SK-N-SH (cell line): ENCODE measurements at regions not wholly inside any gene's neighbourhood (a gene's known extent, or its start where the extent isn't known, plus 50 kb on each side); places are given as distances from the start of the nearest gene placed in this dataset.

Experiments
- CTCF ChIA-PET: fragments of 300-600, 350-600 bp; formaldehyde crosslinking; extraction: SDS; loops from one replicate; lab custom pipeline; 2021; lab: Yijun Ruan, JAX
- POLR2A ChIA-PET: fragments of 350-600 bp; sonication (Branson Sonifier 250); formaldehyde crosslinking; extraction: SDS; loops from one replicate; lab custom pipeline; 2020; ENCODE audit warnings: antibody characterized with exemption, inconsistent platforms; lab: Yijun Ruan, JAX
- DNase-seq: peaks from one replicate; pipeline ENCODE4 v3.0.0; 2012
- H2AFZ ChIP-seq: fragments of 200-600 bp; sonication (generic); 2 replicates; pipeline ENCODE4 v1.8.1; 2016; ENCODE audit warnings: antibody characterized with exemption, mild to moderate bottlenecking, low read depth
- H3F3A ChIP-seq: fragments of 200-600 bp; sonication (generic); replicated peaks from 2 replicates; pipeline ENCODE3; 2016; ENCODE audit warnings: antibody characterized with exemption, mild to moderate bottlenecking; ENCODE audit not compliant: insufficient read depth
- H3K27ac ChIP-seq, 2 experiments: fragments of 200-500 bp in 1 of 2; fragments of 200-600 bp in 1 of 2; sonication (Bioruptor generic) in 1 of 2; sonication (generic), shearing (Covaris generic) in 1 of 2; 2 replicates each; pipeline versions ENCODE4 v1.5.1 to v1.6.1; 2014 to 2016; ENCODE audit warnings: low read depth in 2 of 2, inconsistent platforms in 1 of 2, low read length in 1 of 2, mild to moderate bottlenecking in 1 of 2, mixed read lengths in 1 of 2
- H3K27me3 ChIP-seq: fragments of 200-600 bp; sonication (generic), shearing (Covaris generic); 2 replicates; pipeline ENCODE4 v1.6.1; 2016; ENCODE audit warnings: mixed run types; ENCODE audit not compliant: insufficient read depth
- H3K36me3 ChIP-seq, 2 experiments: fragments of 200-500 bp in 1 of 2; fragments of 200-600 bp in 1 of 2; sonication (Bioruptor generic) in 1 of 2; sonication (generic) in 1 of 2; replicated peaks in 1 of 2; 2 replicates each; pipeline versions ENCODE3 to v1.5.1; 2014 to 2016; ENCODE audit warnings: low read length in 1 of 2, mild to moderate bottlenecking in 1 of 2; ENCODE audit not compliant: insufficient read depth in 2 of 2, control insufficient read depth in 1 of 2
- H3K4me1 ChIP-seq, 2 experiments: fragments of 200-500 bp in 1 of 2; fragments of 200-600 bp in 1 of 2; sonication (Bioruptor generic) in 1 of 2; sonication (generic), shearing (Covaris generic) in 1 of 2; 2 replicates each; pipeline versions ENCODE4 v1.5.1 to v1.6.1; 2014 to 2016; ENCODE audit warnings: low read depth in 1 of 2, low read length in 1 of 2, mixed run types in 1 of 2; ENCODE audit not compliant: insufficient read depth in 2 of 2, control insufficient read depth in 1 of 2
- H3K4me2 ChIP-seq: fragments of 200-600 bp; sonication (generic), shearing (Covaris generic); 2 replicates; pipeline ENCODE4 v1.6.1; 2017; ENCODE audit warnings: mixed run types
- H3K4me3 ChIP-seq, 2 experiments: fragments of 200-500 bp in 1 of 2; fragments of 200-600 bp in 1 of 2; sonication (Bioruptor generic) in 1 of 2; sonication (generic), shearing (Covaris generic) in 1 of 2; 2 replicates each; pipeline versions ENCODE4 v1.5.1 to v1.8.1; 2014 to 2016; ENCODE audit warnings: low read depth in 2 of 2, inconsistent platforms in 1 of 2, low read length in 1 of 2, mild to moderate bottlenecking in 1 of 2, mixed read lengths in 1 of 2, moderate library complexity in 1 of 2
- H3K79me2 ChIP-seq: fragments of 200-600 bp; sonication (generic); 2 replicates; pipeline ENCODE4 v1.8.1; 2017; ENCODE audit warnings: mild to moderate bottlenecking; ENCODE audit not compliant: insufficient read depth
- H3K9ac ChIP-seq: fragments of 200-600 bp; sonication (generic); 2 replicates; pipeline ENCODE4 v1.6.1; 2017; ENCODE audit warnings: mixed run types
- H3K9me2 ChIP-seq: fragments of 200-600 bp; sonication (generic); 2 replicates; pipeline ENCODE4 v1.6.1; 2017; ENCODE audit warnings: mixed run types
- H3K9me3 ChIP-seq: fragments of 200-600 bp; sonication (generic); 2 replicates; pipeline ENCODE4 v1.6.1; 2017; ENCODE audit warnings: mixed run types, mild to moderate bottlenecking, moderate library complexity
- H4K20me1 ChIP-seq: fragments of 200-600 bp; sonication (generic); 2 replicates; pipeline ENCODE4 v1.6.1; 2017; ENCODE audit warnings: mild to moderate bottlenecking, mixed run types; ENCODE audit not compliant: insufficient read depth
- ELF1 ChIP-seq: IDR thresholded peaks from 2 replicates; pipeline ENCODE4 v1.4.0; 2012
- EP300 ChIP-seq, 2 experiments: IDR thresholded peaks; 2 replicates each; pipeline versions ENCODE4 v1.4.0 to v1.6.1; 2012; ENCODE audit warnings: borderline replicate concordance in 1 of 2, low read depth in 1 of 2, low read length in 1 of 2
- EZH2phosphoT487 ChIP-seq: fragments of 200-600 bp; sonication (generic); IDR thresholded peaks from 2 replicates; pipeline ENCODE4 v1.6.1; 2017; ENCODE audit warnings: low read depth, mixed run types, mild to moderate bottlenecking, antibody characterized with exemption, moderate library complexity, borderline replicate concordance
- GATA2 ChIP-seq: sonication (generic); formaldehyde crosslinking; IDR thresholded peaks from 2 replicates; pipeline ENCODE4 v1.5.0; 2020; ENCODE audit warnings: mild to moderate bottlenecking, missing genetic modification reagents
- MXI1 ChIP-seq: IDR thresholded peaks from 2 replicates; pipeline ENCODE4 v1.6.1; 2012; ENCODE audit warnings: mild to moderate bottlenecking, low read depth, low read length, improper control_type of control experiment
- POLR2AphosphoS5 ChIP-seq: IDR thresholded peaks from 2 replicates; pipeline ENCODE4 v1.6.1; 2012; ENCODE audit warnings: low read depth, low read length
- RCOR1 ChIP-seq: fragments of 150-350 bp; IDR thresholded peaks from 2 replicates; pipeline ENCODE4 v1.6.1; 2017; ENCODE audit warnings: antibody characterized with exemption, low read length
- SIN3A ChIP-seq: IDR thresholded peaks from 2 replicates; pipeline ENCODE4 v1.6.1; 2012; ENCODE audit warnings: low read depth, mild to moderate bottlenecking, low read length, moderate library complexity, borderline replicate concordance
- USF1 ChIP-seq: IDR thresholded peaks from 2 replicates; pipeline ENCODE4 v1.4.0; 2012; ENCODE audit warnings: low read depth, borderline replicate concordance
- YY1 ChIP-seq: IDR thresholded peaks from 2 replicates; pipeline ENCODE4 v1.4.0; 2012; ENCODE audit warnings: low read depth, mild to moderate bottlenecking
- WGBS: methylation state at CpG from one replicate; pipeline ENCODE4 v1.1.6; 2017; ENCODE audit warnings: low lambda C conversion rate; 5-methylcytosine and 5-hydroxymethylcytosine counted together
- TF ChIP-seq, protein P1 (sequence below): IDR thresholded peaks from 2 replicates; pipeline ENCODE4 v1.6.1; 2012; ENCODE audit warnings: mild to moderate bottlenecking, low read depth, low read length, moderate library complexity
- TF ChIP-seq, protein P2 (sequence below): fragments of 200-600 bp; sonication (generic); IDR thresholded peaks from 2 replicates; pipeline ENCODE4 v1.6.1; 2017; ENCODE audit warnings: antibody characterized with exemption, mild to moderate bottlenecking, moderate library complexity
- TF ChIP-seq, protein P3 (sequence below): fragments of 150-350 bp; IDR thresholded peaks from 2 replicates; pipeline ENCODE4 v1.6.1; 2017; ENCODE audit warnings: antibody characterized with exemption, low read length, low read depth, borderline replicate concordance

- no peak for DNase-seq
- CTCF ChIA-PET = no interaction called here
- Histone ChIP-seq H3K9ac (no peak overlapping the region), H3K27ac (no peak overlapping the region), H3K79me2 (no peaks in the 10 kb centered on the region), H4K20me1 (no peaks in the 10 kb centered on the region), H2AFZ (no peak overlapping the region), H3K4me1 (no peaks in the 10 kb centered on the region), H3F3A (no peaks in the 10 kb centered on the region), H3K27me3 (no peaks in the 10 kb centered on the region)
- TF ChIP-seq SIN3A (no peak), YY1 (no peak), RCOR1 (no peak), EP300 (IDR thresholded peaks at IDR 0.05; ENCODE audit: borderline replicate concordance in 1 of 2, low read depth in 1 of 2, low read length in 1 of 2) (no peak)
- TF ChIP-seq, all 33 proteins: peak for 0
- H3K4me2 ChIP-seq = no peak overlapping the region
- no peaks in the 10 kb centered on the region for H3K36me3 ChIP-seq
- no peaks in the 10 kb centered on the region for H3K9me3 ChIP-seq
- WGBS = 59% methylated on average over 1 of the region's 1 CpG
- H3K9me2 ChIP-seq = no peaks in the 10 kb centered on the region
- POLR2A ChIA-PET = no interaction called here
- H3K4me3 ChIP-seq = no peak overlapping the region
These were observed 63.8 kb upstream of the P2RY1 start for GRCh38 chr3:152771120-152771519.

DNA sequence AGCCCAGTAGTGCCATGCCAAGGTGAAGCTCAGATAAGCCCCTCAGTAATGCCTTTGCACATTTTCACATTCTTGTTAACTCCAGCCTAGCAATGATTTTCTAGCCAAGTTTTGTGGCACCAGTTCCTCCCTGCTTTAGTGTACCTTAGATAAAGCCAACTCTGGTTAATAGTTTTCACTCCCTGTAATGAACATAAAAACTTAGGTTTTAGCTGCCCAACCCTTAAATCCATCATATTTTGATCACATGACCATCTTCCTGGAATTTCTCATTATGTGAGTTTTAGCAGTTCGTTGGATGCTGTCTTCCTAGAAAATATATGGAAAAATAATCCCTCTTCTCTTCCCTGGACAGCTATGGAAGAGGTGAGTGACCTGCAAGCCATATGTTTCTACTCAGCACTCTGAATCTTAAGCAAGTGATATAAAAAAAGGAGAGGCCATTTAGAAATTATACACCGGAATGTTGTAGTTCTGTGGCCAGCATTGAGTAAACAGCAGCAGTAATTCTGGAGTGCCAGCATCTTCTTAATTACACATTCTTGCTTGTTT, 62.2 kb upstream of the P2RY1 start:
- Histone ChIP-seq H3F3A (no peaks in the 10 kb centered on the region), H3K9me3 (no peaks in the 10 kb centered on the region), H3K27me3 (no peaks in the 10 kb centered on the region), H3K9ac (no peak overlapping the region), H3K27ac (no peak overlapping the region), H4K20me1 (no peaks in the 10 kb centered on the region), H3K4me1 (no peaks in the 10 kb centered on the region), H3K36me3 (no peaks in the 10 kb centered on the region), H3K4me2 (no peak overlapping the region), H2AFZ (no peak overlapping the region), H3K9me2 (no peaks in the 10 kb centered on the region), H3K79me2 (no peaks in the 10 kb centered on the region), H3K4me3 (no peak overlapping the region)
- DNase-seq = no peak
- TF ChIP-seq EZH2phosphoT487 = no peak
- TF ChIP-seq GATA2 (CRISPR knock-in tag) = no peak
- TF ChIP-seq USF1 = no peak
- no peak for TF ChIP-seq POLR2AphosphoS5
- TF ChIP-seq, protein P1, sequence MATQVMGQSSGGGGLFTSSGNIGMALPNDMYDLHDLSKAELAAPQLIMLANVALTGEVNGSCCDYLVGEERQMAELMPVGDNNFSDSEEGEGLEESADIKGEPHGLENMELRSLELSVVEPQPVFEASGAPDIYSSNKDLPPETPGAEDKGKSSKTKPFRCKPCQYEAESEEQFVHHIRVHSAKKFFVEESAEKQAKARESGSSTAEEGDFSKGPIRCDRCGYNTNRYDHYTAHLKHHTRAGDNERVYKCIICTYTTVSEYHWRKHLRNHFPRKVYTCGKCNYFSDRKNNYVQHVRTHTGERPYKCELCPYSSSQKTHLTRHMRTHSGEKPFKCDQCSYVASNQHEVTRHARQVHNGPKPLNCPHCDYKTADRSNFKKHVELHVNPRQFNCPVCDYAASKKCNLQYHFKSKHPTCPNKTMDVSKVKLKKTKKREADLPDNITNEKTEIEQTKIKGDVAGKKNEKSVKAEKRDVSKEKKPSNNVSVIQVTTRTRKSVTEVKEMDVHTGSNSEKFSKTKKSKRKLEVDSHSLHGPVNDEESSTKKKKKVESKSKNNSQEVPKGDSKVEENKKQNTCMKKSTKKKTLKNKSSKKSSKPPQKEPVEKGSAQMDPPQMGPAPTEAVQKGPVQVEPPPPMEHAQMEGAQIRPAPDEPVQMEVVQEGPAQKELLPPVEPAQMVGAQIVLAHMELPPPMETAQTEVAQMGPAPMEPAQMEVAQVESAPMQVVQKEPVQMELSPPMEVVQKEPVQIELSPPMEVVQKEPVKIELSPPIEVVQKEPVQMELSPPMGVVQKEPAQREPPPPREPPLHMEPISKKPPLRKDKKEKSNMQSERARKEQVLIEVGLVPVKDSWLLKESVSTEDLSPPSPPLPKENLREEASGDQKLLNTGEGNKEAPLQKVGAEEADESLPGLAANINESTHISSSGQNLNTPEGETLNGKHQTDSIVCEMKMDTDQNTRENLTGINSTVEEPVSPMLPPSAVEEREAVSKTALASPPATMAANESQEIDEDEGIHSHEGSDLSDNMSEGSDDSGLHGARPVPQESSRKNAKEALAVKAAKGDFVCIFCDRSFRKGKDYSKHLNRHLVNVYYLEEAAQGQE = no peak
- TF ChIP-seq ELF1 = no peak
- no peak for TF ChIP-seq SIN3A
- TF ChIP-seq MXI1 = no peak
- TF ChIP-seq, protein P2, sequence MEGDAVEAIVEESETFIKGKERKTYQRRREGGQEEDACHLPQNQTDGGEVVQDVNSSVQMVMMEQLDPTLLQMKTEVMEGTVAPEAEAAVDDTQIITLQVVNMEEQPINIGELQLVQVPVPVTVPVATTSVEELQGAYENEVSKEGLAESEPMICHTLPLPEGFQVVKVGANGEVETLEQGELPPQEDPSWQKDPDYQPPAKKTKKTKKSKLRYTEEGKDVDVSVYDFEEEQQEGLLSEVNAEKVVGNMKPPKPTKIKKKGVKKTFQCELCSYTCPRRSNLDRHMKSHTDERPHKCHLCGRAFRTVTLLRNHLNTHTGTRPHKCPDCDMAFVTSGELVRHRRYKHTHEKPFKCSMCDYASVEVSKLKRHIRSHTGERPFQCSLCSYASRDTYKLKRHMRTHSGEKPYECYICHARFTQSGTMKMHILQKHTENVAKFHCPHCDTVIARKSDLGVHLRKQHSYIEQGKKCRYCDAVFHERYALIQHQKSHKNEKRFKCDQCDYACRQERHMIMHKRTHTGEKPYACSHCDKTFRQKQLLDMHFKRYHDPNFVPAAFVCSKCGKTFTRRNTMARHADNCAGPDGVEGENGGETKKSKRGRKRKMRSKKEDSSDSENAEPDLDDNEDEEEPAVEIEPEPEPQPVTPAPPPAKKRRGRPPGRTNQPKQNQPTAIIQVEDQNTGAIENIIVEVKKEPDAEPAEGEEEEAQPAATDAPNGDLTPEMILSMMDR = no peak
- TF ChIP-seq, protein P3, sequence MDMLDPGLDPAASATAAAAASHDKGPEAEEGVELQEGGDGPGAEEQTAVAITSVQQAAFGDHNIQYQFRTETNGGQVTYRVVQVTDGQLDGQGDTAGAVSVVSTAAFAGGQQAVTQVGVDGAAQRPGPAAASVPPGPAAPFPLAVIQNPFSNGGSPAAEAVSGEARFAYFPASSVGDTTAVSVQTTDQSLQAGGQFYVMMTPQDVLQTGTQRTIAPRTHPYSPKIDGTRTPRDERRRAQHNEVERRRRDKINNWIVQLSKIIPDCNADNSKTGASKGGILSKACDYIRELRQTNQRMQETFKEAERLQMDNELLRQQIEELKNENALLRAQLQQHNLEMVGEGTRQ = no peak
- CTCF ChIA-PET = interaction anchor here (0.8 kb wide), 1 partner anchor 300 kb away, joined by 3 read pairs; no protein-coding TSS in a partner anchor
- POLR2A ChIA-PET = no interaction called here
- WGBS = 35% methylated on average over 2 of the region's 2 CpGs
